ENCODE measurements at regions not wholly inside any gene's neighbourhood (a gene's known extent, or its start where the extent isn't known, plus 50 kb on each side); places are given as distances from the start of the nearest gene placed in this dataset.

DNA sequence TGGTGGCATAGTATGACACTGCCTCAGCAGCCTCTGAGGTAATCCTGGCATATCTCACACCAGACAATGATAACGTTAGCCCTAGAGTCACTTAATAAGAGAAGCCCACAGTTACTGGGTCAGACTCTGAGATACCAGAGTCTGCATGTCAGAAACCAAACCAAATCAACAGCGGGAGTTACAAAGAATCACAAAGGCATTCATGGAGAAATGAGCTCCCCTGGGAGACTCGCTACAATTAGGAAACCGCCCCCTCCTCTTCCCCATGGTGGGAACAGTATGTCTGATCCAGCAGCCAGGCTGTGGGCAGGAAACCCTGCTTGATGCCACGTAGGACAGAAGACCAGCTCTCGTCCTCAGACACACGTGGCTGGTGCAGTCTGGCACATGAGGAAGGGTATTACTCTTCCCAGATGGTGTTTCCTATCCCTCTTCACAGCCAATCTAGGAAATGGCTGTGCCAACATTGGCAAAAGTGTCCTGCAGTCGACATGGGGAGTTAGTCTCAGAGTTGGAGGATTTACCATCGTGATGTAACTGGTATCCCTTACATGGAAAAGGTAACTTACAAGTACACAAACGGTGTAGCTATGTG is 485.4 kb downstream of the ZNF608 start:
- H3K4me3 ChIP-seq (ENCODE audit: low read depth, low read length): no peak overlapping the region
- H3K27ac ChIP-seq (ENCODE audit: insufficient read depth, low read length, poor library complexity, severe bottlenecking): no peak overlapping the region
- no peak for DNase-seq
- H3K9me3 ChIP-seq (ENCODE audit: control insufficient read depth in 2 of 2, low read length in 2 of 2): no peaks in the 10 kb centered on the region
- H3K36me3 ChIP-seq (ENCODE audit: control insufficient read depth, insufficient read depth, low read length): no peaks in the 10 kb centered on the region
- H3K4me1 ChIP-seq (ENCODE audit: control insufficient read depth, insufficient read depth, low read length, poor library complexity, severe bottlenecking): no peaks in the 10 kb centered on the region
- H3K4me1 Mint-ChIP-seq: no peaks in the 10 kb centered on the region
- ATAC-seq (ENCODE audit: low read depth in 2 of 2): no peak
- H3K27ac Mint-ChIP-seq: no peak overlapping the region
- no peaks in the 10 kb centered on the region for H3K36me3 Mint-ChIP-seq
- H3K27me3 Mint-ChIP-seq: no peaks in the 10 kb centered on the region
- no peak overlapping the region for H3K4me3 Mint-ChIP-seq
- H3K27me3 ChIP-seq (ENCODE audit: control insufficient read depth, insufficient read depth, low read length): no peaks in the 10 kb centered on the region
- peaks cover 0 to 3% (median 0%) of the 10 kb centered on the region in 7 donors for H3K9me3 Mint-ChIP-seq

DNA sequence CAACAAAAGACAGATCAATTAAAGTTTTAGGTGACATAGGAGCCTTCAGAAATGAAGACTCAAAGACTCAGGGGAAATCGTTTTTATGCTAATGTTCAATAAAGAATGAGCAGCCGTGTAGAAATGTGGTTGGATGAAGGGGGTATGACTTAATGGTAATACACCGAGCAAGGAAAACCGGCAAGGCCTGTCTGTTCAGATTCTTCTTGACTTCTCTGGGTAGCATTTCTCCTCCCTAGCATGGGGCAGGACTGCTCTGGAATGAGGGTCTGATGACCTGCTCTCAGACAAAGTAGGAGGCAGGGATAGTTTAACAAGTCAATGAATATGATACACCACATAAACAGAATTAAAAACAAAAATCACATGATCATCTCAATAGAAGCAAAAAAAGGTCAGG is 487.4 kb downstream of the ZNF608 start:
- no peaks in the 10 kb centered on the region for H3K36me3 ChIP-seq (ENCODE audit: control insufficient read depth, insufficient read depth, low read length)
- no peak for ATAC-seq (ENCODE audit: low read depth in 2 of 2)

DNA sequence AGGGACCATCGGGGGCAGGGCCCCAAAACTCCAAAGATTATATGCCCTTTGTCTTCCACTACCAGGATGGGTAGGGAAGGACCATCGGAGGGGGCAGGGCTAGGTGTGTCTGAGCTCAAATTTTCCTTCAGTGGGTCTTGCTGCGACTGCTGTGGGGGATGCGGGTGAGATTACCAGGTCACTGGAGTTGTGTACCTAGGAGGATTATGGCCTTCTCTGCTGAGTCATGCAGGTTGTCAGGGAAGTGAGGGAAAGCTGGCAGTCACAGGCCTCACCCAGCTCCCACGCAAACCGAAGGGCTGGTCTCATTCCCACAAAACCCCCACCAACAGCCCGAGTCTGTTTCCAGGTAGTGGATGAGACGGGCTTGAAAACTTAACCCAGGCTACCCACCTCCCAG is 489.4 kb downstream of the ZNF608 start:
- Mint-ChIP-seq H3K9me3 (peaks cover 0 to 10% (median 3%) of the 10 kb centered on the region in 7 donors), H3K27me3 (no peaks in the 10 kb centered on the region), H3K4me1 (no peaks in the 10 kb centered on the region), H3K36me3 (no peaks in the 10 kb centered on the region), H3K4me3 (no peak overlapping the region), H3K27ac (no peak overlapping the region)
- Histone ChIP-seq H3K4me1 (ENCODE audit: control insufficient read depth, insufficient read depth, low read length, poor library complexity, severe bottlenecking) (no peaks in the 10 kb centered on the region), H3K4me3 (ENCODE audit: low read depth, low read length) (no peak overlapping the region), H3K9me3 (ENCODE audit: control insufficient read depth in 2 of 2, low read length in 2 of 2) (no peaks in the 10 kb centered on the region), H3K27me3 (ENCODE audit: control insufficient read depth, insufficient read depth, low read length) (no peaks in the 10 kb centered on the region), H3K27ac (ENCODE audit: insufficient read depth, low read length, poor library complexity, severe bottlenecking) (no peak overlapping the region), H3K36me3 (ENCODE audit: control insufficient read depth, insufficient read depth, low read length) (no peaks in the 10 kb centered on the region)
- DNase-seq (no peak), ATAC-seq (ENCODE audit: low read depth in 2 of 2) (no peak)

More for the DNA sequence above, 487.4 kb downstream of the ZNF608 start:
- H3K27ac ChIP-seq (ENCODE audit: insufficient read depth, low read length, poor library complexity, severe bottlenecking): no peak overlapping the region
- no peaks in the 10 kb centered on the region for H3K27me3 ChIP-seq (ENCODE audit: control insufficient read depth, insufficient read depth, low read length)
- H3K36me3 Mint-ChIP-seq: no peaks in the 10 kb centered on the region
- H3K4me1 ChIP-seq (ENCODE audit: control insufficient read depth, insufficient read depth, low read length, poor library complexity, severe bottlenecking): no peaks in the 10 kb centered on the region
- H3K27ac Mint-ChIP-seq: no peak overlapping the region
- H3K4me3 Mint-ChIP-seq: no peak overlapping the region
- no peaks in the 10 kb centered on the region for H3K4me1 Mint-ChIP-seq
- peaks cover 0 to 10% (median 3%) of the 10 kb centered on the region in 7 donors for H3K9me3 Mint-ChIP-seq
- no peak overlapping the region for H3K4me3 ChIP-seq (ENCODE audit: low read depth, low read length)
- no peaks in the 10 kb centered on the region for H3K27me3 Mint-ChIP-seq
- H3K9me3 ChIP-seq (ENCODE audit: control insufficient read depth in 2 of 2, low read length in 2 of 2): no peaks in the 10 kb centered on the region
- no peak for DNase-seq

DNA sequence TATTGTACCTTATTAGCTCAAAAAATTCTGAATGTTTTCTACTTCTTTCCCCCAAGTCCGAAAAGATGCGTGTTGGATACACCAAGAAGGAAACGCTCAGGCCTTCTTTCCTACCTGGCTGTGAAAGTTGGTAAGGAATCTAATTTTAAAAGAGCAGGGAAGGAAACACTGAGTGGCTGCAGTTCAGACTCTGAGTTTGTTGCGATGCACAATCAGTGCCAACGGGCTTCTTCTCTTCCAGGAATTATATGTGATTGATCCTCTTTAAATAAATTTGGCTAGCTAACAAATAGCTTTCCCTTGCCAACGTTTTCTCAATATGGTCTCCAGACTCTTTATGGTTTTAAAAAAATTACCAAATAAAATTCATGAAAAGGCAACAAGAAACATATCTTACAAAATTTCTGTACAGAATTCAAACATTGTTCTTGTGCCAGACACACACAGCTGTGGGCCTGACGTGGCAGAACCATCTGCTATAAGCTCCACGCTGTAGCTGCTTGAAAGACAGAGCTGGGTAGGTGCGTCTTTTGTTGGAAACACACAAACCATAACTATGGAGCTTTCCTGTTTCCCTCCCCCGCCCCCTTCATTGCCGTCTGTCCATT is 493.1 kb downstream of the ZNF608 start:
- Histone ChIP-seq H3K27ac (ENCODE audit: insufficient read depth, low read length, poor library complexity, severe bottlenecking) (no peak overlapping the region), H3K27me3 (ENCODE audit: control insufficient read depth, insufficient read depth, low read length) (no peaks in the 10 kb centered on the region), H3K4me3 (ENCODE audit: low read depth, low read length) (no peak overlapping the region), H3K36me3 (ENCODE audit: control insufficient read depth, insufficient read depth, low read length) (no peaks in the 10 kb centered on the region), H3K9me3 (ENCODE audit: control insufficient read depth in 2 of 2, low read length in 2 of 2) (no peaks in the 10 kb centered on the region), H3K4me1 (ENCODE audit: control insufficient read depth, insufficient read depth, low read length, poor library complexity, severe bottlenecking) (no peaks in the 10 kb centered on the region)
- no peak for DNase-seq
- Mint-ChIP-seq H3K27me3 (no peaks in the 10 kb centered on the region), H3K9me3 (peaks cover 0 to 17% (median 3%) of the 10 kb centered on the region in 7 donors), H3K4me1 (no peaks in the 10 kb centered on the region), H3K36me3 (no peaks in the 10 kb centered on the region), H3K27ac (no peak overlapping the region), H3K4me3 (no peak overlapping the region)
- ATAC-seq (ENCODE audit: low read depth in 2 of 2): no peak

DNA sequence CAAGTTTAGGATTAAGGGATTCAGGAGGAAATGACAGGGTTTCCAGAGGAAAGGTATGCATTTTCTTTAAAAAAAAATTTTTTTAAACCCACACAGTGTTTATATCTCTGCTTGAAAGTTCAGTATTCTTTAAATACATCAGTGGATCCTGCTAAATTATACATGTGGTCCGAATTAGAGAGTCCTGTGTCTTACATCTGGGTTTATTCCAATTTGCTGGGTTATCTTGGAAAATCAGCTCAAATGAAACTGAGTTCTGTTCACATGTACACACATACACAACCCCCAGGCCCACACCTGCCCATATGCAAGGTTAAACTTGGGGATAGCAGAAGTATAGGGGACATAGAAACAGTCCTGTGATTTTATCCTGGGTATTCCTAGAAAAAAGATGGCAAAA is 493.7 kb downstream of the ZNF608 start:
- no peak overlapping the region for H3K27ac ChIP-seq (ENCODE audit: insufficient read depth, low read length, poor library complexity, severe bottlenecking)

DNA sequence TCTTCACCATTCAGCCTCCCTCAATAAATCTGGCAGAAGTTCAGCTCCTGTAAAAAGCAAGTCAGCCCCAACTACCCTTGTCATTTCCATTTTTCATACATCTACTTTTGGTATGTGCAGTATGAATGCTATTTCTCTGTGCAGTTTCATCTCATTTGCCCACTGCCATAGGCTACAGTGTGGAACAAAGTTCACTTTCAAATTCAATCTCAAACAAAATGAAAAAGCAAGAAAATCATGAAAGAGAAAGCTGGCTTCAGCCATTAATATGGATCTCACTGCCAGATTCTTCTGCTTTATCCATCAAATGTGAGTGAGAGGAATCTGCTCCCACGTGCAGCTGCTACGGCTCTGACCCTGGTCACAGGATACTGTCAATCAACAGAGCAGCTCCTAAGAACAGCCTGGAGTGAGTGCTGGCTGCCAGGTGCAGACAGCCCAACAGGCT is 494.2 kb downstream of the ZNF608 start:
- Histone ChIP-seq H3K9me3 (ENCODE audit: control insufficient read depth in 2 of 2, low read length in 2 of 2) (no peaks in the 10 kb centered on the region), H3K36me3 (ENCODE audit: control insufficient read depth, insufficient read depth, low read length) (no peaks in the 10 kb centered on the region), H3K4me1 (ENCODE audit: control insufficient read depth, insufficient read depth, low read length, poor library complexity, severe bottlenecking) (no peaks in the 10 kb centered on the region), H3K27ac (ENCODE audit: insufficient read depth, low read length, poor library complexity, severe bottlenecking) (no peak overlapping the region), H3K4me3 (ENCODE audit: low read depth, low read length) (no peak overlapping the region), H3K27me3 (ENCODE audit: control insufficient read depth, insufficient read depth, low read length) (no peaks in the 10 kb centered on the region)
- Mint-ChIP-seq H3K27me3 (no peaks in the 10 kb centered on the region), H3K36me3 (no peaks in the 10 kb centered on the region), H3K4me1 (no peaks in the 10 kb centered on the region), H3K9me3 (peaks cover 0 to 22% (median 3%) of the 10 kb centered on the region in 7 donors), H3K27ac (no peak overlapping the region), H3K4me3 (no peak overlapping the region)
- ATAC-seq (ENCODE audit: low read depth in 2 of 2) (no peak), DNase-seq (no peak)

More for the DNA sequence above, 493.7 kb downstream of the ZNF608 start:
- Histone ChIP-seq H3K36me3 (ENCODE audit: control insufficient read depth, insufficient read depth, low read length) (no peaks in the 10 kb centered on the region), H3K4me3 (ENCODE audit: low read depth, low read length) (no peak overlapping the region), H3K27me3 (ENCODE audit: control insufficient read depth, insufficient read depth, low read length) (no peaks in the 10 kb centered on the region), H3K9me3 (ENCODE audit: control insufficient read depth in 2 of 2, low read length in 2 of 2) (no peaks in the 10 kb centered on the region), H3K4me1 (ENCODE audit: control insufficient read depth, insufficient read depth, low read length, poor library complexity, severe bottlenecking) (no peaks in the 10 kb centered on the region)
- Mint-ChIP-seq H3K4me3 (no peak overlapping the region), H3K27ac (no peak overlapping the region), H3K9me3 (peaks cover 0 to 17% (median 3%) of the 10 kb centered on the region in 7 donors), H3K27me3 (no peaks in the 10 kb centered on the region), H3K4me1 (no peaks in the 10 kb centered on the region), H3K36me3 (no peaks in the 10 kb centered on the region)
- DNase-seq: no peak
- ATAC-seq (ENCODE audit: low read depth in 2 of 2): no peak

DNA sequence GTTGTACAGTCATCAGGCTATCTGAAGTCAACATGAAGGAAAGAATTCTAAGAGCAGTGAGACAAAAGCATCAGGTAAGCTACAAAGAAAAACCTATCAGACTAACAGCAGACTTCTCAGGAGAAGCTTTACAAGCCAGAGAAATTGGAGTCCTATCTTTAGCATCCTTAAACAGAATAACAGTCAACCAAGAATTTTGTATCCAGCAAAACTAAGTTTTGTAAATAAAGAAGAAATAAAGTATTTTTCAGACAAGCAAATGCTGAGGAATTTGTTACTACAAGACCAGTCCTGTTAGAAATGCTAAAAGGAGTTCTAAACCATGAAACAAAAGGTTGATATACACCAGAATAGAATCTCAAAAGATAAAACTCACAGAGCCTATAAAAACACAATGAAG is 501.2 kb downstream of the ZNF608 start:
- H3K36me3 Mint-ChIP-seq: no peaks in the 10 kb centered on the region
- H3K9me3 Mint-ChIP-seq: peaks cover 0 to 26% (median 6%) of the 10 kb centered on the region in 7 donors
- ATAC-seq (ENCODE audit: low read depth in 2 of 2) (no peak), DNase-seq (no peak)
- Histone ChIP-seq H3K27me3 (ENCODE audit: control insufficient read depth, insufficient read depth, low read length) (no peaks in the 10 kb centered on the region), H3K4me3 (ENCODE audit: low read depth, low read length) (no peak overlapping the region), H3K9me3 (ENCODE audit: control insufficient read depth in 2 of 2, low read length in 2 of 2) (no peaks in the 10 kb centered on the region), H3K4me1 (ENCODE audit: control insufficient read depth, insufficient read depth, low read length, poor library complexity, severe bottlenecking) (no peaks in the 10 kb centered on the region), H3K36me3 (ENCODE audit: control insufficient read depth, insufficient read depth, low read length) (no peaks in the 10 kb centered on the region), H3K27ac (ENCODE audit: insufficient read depth, low read length, poor library complexity, severe bottlenecking) (no peak overlapping the region)
- no peak overlapping the region for H3K27ac Mint-ChIP-seq
- H3K4me3 Mint-ChIP-seq: no peak overlapping the region
- no peaks in the 10 kb centered on the region for H3K4me1 Mint-ChIP-seq
- no peaks in the 10 kb centered on the region for H3K27me3 Mint-ChIP-seq

DNA sequence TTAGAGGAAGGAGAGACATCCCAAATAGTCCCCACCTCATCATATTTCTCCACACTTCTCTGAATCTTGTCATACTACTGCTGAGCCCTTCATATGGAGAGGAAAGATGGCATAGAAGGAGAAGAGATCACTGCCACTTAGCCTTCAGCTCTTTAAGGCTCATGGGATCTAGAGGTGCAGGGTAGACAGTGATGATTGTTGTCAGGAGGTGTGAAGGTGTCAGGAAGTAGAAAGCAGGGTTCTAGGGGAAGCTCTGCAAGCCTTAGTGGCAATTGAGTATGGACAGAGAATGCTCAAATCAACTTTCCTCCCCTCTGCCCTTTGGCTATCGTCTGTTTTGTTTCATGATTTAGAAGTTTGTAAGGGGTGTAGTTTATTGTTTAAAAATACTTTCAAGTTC is 505.7 kb downstream of the ZNF608 start:
- no peaks in the 10 kb centered on the region for H3K9me3 ChIP-seq (ENCODE audit: control insufficient read depth in 2 of 2, low read length in 2 of 2)
- no peaks in the 10 kb centered on the region for H3K4me1 ChIP-seq (ENCODE audit: control insufficient read depth, insufficient read depth, low read length, poor library complexity, severe bottlenecking)
- Mint-ChIP-seq H3K9me3 (peaks cover 0 to 15% (median 7%) of the 10 kb centered on the region in 7 donors), H3K36me3 (no peaks in the 10 kb centered on the region), H3K4me3 (no peak overlapping the region), H3K27me3 (no peaks in the 10 kb centered on the region), H3K4me1 (no peaks in the 10 kb centered on the region), H3K27ac (no peak overlapping the region)
- DNase-seq: no peak
- no peak overlapping the region for H3K4me3 ChIP-seq (ENCODE audit: low read depth, low read length)
- H3K27me3 ChIP-seq (ENCODE audit: control insufficient read depth, insufficient read depth, low read length): no peaks in the 10 kb centered on the region
- no peaks in the 10 kb centered on the region for H3K36me3 ChIP-seq (ENCODE audit: control insufficient read depth, insufficient read depth, low read length)
- no peak overlapping the region for H3K27ac ChIP-seq (ENCODE audit: insufficient read depth, low read length, poor library complexity, severe bottlenecking)
- ATAC-seq (ENCODE audit: low read depth in 2 of 2): no peak
